ENCODE measurements at regions not wholly inside any gene's neighbourhood (a gene's known extent, or its start where the extent isn't known, plus 50 kb on each side); places are given as distances from the start of the nearest gene placed in this dataset.

DNA sequence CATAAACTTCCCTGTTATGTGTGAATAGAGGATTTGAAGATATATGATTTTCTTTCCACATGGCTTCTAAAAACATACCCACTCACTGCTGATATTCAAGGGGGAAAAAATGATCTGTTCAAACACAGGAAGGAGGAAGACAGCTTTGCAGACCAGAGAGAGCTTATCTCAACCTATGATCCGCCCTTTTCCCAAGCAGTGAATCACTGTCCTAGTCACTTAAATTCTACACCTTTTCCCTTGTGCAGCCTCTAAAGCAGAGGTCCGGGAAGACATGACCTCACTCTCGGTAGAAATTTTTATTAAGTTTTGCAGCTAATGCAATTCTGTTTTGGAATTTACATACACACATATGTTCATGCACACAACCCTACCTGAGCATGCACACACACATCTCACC is 197.2 kb downstream of the DIRAS2 start:
- TF ChIP-seq, protein P1, sequence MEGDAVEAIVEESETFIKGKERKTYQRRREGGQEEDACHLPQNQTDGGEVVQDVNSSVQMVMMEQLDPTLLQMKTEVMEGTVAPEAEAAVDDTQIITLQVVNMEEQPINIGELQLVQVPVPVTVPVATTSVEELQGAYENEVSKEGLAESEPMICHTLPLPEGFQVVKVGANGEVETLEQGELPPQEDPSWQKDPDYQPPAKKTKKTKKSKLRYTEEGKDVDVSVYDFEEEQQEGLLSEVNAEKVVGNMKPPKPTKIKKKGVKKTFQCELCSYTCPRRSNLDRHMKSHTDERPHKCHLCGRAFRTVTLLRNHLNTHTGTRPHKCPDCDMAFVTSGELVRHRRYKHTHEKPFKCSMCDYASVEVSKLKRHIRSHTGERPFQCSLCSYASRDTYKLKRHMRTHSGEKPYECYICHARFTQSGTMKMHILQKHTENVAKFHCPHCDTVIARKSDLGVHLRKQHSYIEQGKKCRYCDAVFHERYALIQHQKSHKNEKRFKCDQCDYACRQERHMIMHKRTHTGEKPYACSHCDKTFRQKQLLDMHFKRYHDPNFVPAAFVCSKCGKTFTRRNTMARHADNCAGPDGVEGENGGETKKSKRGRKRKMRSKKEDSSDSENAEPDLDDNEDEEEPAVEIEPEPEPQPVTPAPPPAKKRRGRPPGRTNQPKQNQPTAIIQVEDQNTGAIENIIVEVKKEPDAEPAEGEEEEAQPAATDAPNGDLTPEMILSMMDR (IDR thresholded peaks at IDR 0.05) = no peak
- TF ChIP-seq POLR2A (IDR thresholded peaks at IDR 0.05) = no peak
- TF ChIP-seq POLR2AphosphoS5 (IDR thresholded peaks at IDR 0.05) = no peak
- no peak for TF ChIP-seq EP300 (IDR thresholded peaks at IDR 0.05)

All from gastroesophageal sphincter (tissue), 3 donors.